HG03045 (cell line): ENCODE measurements at regions not wholly inside any gene's neighbourhood (a gene's known extent, or its start where the extent isn't known, plus 50 kb on each side); places are given as distances from the start of the nearest gene placed in this dataset.

Source experiments
- ATAC-seq: cut with Tn5 transposase; IDR thresholded peaks from one replicate; pipeline ENCODE4 v1.9.1; 2021; ENCODE audit warnings: mild to moderate bottlenecking, moderate library complexity; ENCODE audit not compliant: unreplicated experiment

DNA sequence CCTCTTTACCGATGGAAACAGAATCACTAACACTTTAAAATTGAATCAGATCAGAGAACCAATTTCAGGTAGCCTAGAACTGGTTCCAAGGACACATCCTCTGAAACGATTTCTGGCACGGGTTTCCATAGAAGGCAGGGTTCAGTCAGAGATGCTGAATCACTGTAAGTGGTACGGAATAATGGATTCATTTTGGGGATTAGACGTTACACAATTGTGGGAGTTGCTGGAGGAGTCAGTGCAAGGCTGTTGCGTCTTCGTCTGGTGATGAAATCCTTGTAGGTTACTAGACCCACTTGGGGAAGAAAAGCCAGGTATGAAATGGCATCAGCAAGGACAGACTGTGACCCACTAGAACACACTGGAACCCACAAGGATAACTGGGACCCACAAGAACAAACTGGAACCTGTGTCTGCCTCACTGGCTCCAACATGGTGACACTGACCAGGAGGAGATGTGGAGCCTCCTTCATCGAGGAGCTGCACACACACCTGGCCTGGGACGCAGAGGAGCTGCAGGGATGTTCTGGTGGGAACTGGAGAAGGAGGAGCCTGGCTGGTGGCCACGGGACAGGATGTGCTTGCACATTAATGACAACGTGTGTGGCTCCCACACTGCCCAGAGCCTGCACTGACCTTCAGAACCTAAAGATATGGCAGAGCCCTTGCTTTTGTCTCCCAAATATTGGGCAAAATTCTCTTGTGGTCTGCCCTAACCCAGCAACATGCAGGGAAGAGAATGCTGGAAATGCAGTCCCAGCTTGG lies 105.1 kb downstream of the TRAPPC11 start:
- ATAC-seq, result no peak

GRCh38 chr4:183765251-183765911 lies 106.3 kb downstream of the TRAPPC11 start:
- no peak for ATAC-seq

- no peak for ATAC-seq
Measured at GRCh38 chr4:183766140-183766539, 107.0 kb downstream of the TRAPPC11 start.

DNA sequence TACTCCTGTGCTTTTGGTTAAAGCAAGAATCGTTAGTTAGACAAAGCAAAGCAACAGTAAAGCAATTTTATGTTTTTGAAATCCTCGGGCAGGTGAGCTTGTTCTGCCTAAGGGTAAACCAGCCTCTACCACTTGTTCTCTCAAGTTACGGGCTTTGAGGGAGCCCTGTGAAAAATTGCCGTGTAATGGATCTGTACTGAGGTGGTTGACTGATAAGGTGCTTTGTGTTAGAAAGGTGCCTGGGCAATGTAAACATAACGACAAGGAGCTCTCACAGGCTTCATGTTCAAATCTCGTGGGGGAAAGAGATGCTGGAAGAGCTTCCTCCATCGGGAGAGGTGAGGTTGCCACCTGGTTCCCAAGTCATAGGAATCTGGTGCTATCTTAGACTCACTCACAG lies 111.8 kb downstream of the TRAPPC11 start:
- ATAC-seq, result no peak

- no peak for ATAC-seq
Measured at GRCh38 chr4:183772361-183772760, 113.3 kb downstream of the TRAPPC11 start.

- ATAC-seq, result no peak
Measured at GRCh38 chr4:183773790-183774189, 114.7 kb downstream of the TRAPPC11 start.

DNA sequence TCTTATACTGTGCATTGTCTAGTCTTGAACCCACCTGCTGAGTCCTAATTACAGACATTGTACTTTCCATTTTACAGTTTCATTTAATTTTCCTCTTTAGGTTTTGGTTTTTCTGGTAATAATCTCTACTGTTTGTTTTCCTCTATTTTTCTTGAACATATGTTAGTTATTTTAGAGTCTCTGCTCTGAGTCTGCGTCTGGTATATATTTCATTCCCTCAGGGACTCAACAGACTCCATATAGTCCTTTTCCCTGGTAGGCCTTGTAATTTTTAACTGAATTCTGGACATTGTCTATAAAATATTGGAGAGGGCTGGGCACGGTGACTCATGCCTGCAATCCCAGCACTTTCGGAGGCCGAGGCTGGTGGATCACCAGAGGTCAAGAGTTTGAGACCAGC lies 121.8 kb upstream of the STOX2 start:
- ATAC-seq, result no peak

DNA sequence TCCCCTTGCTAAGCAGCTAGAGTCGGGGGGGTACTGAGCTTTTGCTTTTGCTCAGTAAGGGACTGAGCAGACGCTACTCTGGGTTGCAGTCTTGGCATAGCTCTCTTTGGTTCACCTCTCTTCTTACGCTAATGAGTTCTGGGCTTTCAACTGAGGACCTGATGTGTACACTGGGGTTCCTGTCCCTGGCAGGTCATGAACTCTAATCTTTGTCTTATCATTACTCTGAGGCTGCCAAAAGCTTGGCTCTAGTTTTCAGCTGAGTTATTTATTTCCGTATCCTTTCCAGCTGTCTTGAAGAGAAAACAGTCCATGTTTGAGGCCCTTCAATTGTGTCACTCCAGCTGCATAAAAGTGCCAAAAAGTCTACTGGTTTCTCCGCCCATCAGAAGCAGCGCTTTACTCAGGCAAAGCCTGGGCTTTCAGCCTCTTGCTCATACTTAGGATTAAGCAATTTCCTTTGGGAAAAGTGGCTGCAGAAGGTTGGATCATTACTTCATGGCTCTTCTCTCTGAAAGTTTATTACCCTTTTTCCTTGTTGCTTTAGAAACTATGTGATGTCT lies 121.0 kb upstream of the STOX2 start:
- ATAC-seq, result no peak

- ATAC-seq, result peak; percentile 55
Measured at GRCh38 chr4:183788308-183788905, 116.7 kb upstream of the STOX2 start.

- no peak for ATAC-seq
Measured at GRCh38 chr4:183789657-183790056, 115.5 kb upstream of the STOX2 start.

- no peak for ATAC-seq
Measured at GRCh38 chr4:183790661-183791060, 114.4 kb upstream of the STOX2 start.

DNA sequence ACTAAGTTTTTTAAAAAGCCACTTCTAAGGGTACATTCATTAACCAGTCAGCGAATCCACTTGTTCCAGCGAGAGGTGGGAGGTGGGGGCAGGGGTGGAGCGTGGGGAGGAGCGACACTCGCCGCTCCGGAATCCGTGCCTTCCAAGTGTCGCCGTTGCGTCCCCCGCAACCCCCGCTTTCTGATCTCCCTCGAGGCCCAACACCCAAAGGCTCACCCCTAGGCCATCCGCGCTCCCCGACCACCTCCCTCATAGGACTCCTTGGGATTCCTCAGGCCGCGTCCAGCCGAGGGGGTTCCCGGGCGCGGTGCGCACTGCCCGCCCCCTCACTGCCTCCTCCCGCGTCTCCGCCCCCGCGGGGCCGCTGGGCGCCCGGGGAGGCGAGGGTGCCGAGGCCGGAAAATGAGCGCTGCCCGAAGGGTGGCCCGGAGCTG lies 108.1 kb upstream of the STOX2 start:
- no peak for ATAC-seq

GRCh38 chr4:183797445-183798300 lies 107.4 kb upstream of the STOX2 start:
- ATAC-seq, result no peak

DNA sequence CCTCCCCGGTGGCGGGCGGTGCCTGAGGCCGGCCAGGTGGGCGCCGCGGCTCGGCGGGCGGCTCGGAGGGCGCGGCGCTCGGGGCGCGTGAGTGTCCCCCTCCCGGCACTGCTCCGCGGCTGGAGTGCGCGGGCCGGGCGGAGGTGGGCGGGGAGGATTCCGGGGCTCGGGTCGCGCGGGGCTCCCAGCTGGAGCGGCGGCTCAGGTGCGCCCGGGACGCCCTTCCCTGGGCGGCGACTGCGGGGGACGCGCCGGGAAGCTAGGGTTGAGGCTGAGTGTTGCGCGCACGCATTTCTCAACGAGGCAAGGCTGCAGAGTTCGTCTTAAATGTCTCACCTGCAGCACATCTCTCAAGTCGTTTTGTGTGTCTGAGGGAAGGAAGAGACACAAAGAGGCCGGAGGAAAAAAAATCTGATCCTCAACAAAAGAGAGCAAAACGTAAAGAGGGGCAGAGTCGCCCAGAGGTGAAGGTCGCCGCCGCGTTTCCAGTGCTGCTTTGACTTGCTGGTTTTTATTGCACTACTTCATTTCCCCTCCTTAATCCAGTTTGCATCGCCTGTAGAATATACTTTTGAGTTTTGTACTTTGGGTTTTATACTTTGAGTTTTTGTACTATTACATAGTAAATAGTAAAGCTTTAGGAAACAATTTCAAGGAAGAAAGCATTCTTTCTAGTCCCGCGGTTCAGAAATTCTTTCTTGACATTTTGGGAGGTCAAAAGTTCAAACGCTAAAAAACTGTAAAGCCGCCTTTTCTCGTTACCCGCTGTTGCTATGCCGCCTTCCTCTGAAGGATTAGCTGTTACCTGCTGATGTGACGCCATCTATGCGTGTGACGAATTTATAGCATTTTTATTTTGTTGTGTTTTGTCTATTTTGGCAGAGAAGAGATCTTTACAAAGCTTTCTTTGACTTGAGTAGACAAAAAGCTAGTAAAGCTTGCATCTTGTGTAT lies 106.5 kb upstream of the STOX2 start:
- ATAC-seq, result no peak

DNA sequence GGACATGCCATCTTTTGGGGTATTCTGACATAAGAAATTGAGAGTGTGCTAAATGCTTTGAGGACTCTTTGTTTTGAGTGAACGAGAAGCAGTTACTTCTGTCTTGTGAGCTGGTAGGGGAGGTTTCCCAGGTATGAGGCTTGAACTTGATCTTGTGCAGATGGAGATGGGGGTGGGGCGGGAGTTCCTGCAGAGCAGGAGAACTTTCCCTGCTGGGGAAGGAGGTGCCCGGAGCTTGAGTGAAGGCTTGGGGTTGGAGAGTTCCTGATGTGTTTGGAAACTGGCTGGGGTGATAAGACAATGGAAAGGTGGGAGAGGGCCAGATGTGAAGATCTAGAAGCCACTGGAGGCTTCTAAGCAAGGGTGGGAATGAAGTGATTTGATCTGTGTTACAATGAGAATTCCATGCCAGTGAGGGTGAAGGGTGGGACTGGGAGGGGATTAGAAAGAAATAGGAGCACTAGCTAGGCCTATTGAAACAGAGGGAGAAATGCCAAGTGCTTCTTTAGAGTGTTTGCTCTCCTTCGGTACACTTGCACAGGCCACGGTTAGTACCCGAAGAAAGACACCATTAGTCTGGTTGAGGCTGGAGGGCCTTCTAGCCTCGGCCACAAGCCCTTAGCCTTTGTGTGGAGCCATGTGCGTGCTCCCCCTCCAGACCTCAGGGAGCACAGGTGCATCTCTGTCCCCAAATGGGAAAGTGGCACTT lies 103.5 kb upstream of the STOX2 start:
- ATAC-seq, result no peak

DNA sequence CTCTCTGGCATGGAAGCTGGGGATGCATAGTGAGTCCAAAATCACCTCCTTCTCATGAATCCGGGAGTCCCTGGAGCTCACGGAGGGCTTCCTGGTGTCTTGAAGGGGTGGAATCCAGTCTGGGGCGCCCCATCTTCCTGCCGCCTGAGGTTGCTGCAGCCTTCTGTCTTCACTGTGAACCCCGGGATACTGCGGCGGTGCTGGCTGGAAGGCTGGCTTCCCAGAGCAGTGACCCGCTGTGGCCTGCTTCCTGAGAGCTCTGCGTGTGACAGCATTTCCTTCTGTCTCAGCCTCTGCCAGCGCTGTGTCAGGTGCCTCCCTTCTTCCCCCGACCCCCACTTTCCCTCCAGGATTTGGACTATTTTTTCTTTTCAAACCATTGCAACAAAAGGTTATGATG lies 98.8 kb upstream of the STOX2 start:
- no peak for ATAC-seq

DNA sequence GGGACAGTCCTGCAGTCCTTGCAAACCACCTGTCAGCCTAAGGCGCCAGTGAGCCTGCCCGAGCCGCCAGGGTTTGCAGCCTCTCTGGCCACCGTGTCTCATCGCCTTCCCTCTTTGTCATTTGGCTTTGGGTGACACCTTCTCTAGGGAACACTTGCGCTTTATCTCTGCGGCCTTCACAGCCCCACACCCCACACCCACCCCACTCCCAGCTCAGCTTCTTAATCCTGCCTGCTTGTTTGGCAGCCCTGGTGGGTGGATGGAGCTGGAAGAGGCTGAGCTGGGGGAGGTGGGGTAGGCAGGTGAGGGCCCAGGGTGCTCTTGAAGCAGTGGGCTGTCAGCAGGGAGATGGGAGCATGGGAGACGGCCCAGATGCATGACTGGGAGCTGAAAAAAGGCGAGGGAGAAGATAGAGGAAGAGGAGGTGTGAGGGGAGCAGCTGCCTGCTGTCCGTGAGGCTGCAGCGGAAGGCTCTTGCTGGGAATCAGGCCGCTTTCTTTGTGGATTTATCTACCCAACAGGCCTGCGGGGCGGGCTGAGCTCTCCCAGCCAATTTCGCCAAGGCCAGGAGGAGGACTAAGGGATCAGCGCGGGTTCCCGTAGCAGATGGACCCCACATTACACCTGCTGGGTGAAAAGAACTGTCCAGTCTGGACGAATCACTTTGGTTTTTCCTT lies 97.5 kb upstream of the STOX2 start:
- ATAC-seq, result no peak

DNA sequence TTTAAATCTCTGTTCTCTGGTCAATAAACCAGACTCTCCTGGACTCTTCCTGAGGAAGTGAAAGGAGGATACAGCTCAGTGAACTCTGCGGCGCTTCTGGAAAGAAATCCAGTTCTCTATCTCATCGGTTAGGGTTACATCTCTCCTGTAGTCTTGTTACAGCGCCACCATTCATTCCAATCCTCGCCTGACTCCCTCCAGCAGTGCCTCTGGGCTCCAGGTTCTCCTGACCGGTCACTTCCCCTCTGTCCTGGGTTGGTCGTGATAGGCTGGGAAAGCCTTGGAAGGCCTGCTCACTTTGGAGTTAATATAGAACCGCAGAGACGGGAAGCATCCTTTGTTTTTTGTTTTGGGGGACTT lies 97.0 kb upstream of the STOX2 start:
- ATAC-seq, result no peak

GRCh38 chr4:183812567-183812966 lies 92.5 kb upstream of the STOX2 start:
- ATAC-seq, result no peak
